Right forelimb (tissue), 1 donor: ENCODE measurements at regions not wholly inside any gene's neighbourhood (a gene's known extent, or its start where the extent isn't known, plus 50 kb on each side); places are given as distances from the start of the nearest gene placed in this dataset.

Experiments used
- DNase-seq: peaks from one replicate; pipeline ENCODE4 v3.0.0-alpha.2; 2018

GRCh38 chr13:62096652-62097051 is 681.0 kb upstream of the PCDH20 start:
- no peak for DNase-seq

GRCh38 chr13:62094932-62095331 is 679.3 kb upstream of the PCDH20 start:
- DNase-seq: no peak

- DNase-seq: no peak
These were observed 678.5 kb upstream of the PCDH20 start for GRCh38 chr13:62093984-62094780.

GRCh38 chr13:62092949-62093348 is 677.3 kb upstream of the PCDH20 start:
- no peak for DNase-seq

GRCh38 chr13:62092536-62092935 is 676.9 kb upstream of the PCDH20 start:
- DNase-seq: no peak

GRCh38 chr13:62088165-62088564 is 672.5 kb upstream of the PCDH20 start:
- no peak for DNase-seq

GRCh38 chr13:62087124-62087523 is 671.5 kb upstream of the PCDH20 start:
- DNase-seq: no peak

GRCh38 chr13:62085337-62086229 is 669.9 kb upstream of the PCDH20 start:
- no peak for DNase-seq

- no peak for DNase-seq
These were observed 669.1 kb upstream of the PCDH20 start for GRCh38 chr13:62084728-62085127.

- no peak for DNase-seq
These were observed 652.2 kb upstream of the PCDH20 start for GRCh38 chr13:62067821-62068220.

- no peak for DNase-seq
These were observed 649.4 kb upstream of the PCDH20 start for GRCh38 chr13:62065016-62065415.

GRCh38 chr13:62061751-62062150 is 646.1 kb upstream of the PCDH20 start:
- DNase-seq: no peak

- no peak for DNase-seq
These were observed 644.9 kb upstream of the PCDH20 start for GRCh38 chr13:62060570-62060969.

- no peak for DNase-seq
These were observed 641.6 kb upstream of the PCDH20 start for GRCh38 chr13:62057286-62057685.

- DNase-seq: no peak
These were observed 634.3 kb upstream of the PCDH20 start for GRCh38 chr13:62049992-62050391.

GRCh38 chr13:62046512-62046911 is 630.9 kb upstream of the PCDH20 start:
- DNase-seq: no peak

GRCh38 chr13:62043600-62043999 is 628.0 kb upstream of the PCDH20 start:
- no peak for DNase-seq

- DNase-seq: no peak
These were observed 625.2 kb upstream of the PCDH20 start for GRCh38 chr13:62040806-62041205.

GRCh38 chr13:62040078-62040477 is 624.4 kb upstream of the PCDH20 start:
- no peak for DNase-seq

GRCh38 chr13:62038214-62038613 is 622.6 kb upstream of the PCDH20 start:
- no peak for DNase-seq

GRCh38 chr13:62035981-62036380 is 620.3 kb upstream of the PCDH20 start:
- no peak for DNase-seq

- DNase-seq: no peak
These were observed 618.3 kb upstream of the PCDH20 start for GRCh38 chr13:62033934-62034333.

GRCh38 chr13:62022369-62022768 is 606.7 kb upstream of the PCDH20 start:
- DNase-seq: no peak

GRCh38 chr13:62019858-62020257 is 604.2 kb upstream of the PCDH20 start:
- DNase-seq: no peak
